ENCODE measurements at regions not wholly inside any gene's neighbourhood (a gene's known extent, or its start where the extent isn't known, plus 50 kb on each side); places are given as distances from the start of the nearest gene placed in this dataset.
"Not testable (repeated sequence)": the region's sequence is repeated elsewhere in the genome, so short reads cannot be mapped to it uniquely, and the experiment has no call there.

DNA sequence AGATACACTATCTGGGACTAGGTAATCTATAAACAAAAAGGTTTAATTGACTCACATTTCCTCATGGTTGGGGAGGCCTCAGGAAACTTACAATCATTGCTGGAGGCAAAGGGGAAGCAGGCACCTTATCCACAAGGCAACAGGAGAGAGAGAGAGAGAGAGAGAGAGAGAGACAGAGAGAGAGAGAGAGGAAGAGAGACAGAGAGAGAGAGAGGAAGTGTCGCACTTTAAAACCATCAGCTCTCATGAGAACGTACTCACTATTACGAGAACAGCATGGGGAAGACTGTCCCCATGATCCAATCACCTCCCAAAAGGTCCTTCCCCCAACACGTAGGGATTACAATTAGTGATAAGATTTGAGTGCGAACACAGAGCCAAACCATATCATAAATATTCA lies 253.5 kb upstream of the TRIB2 start:
- TF ChIP-seq, protein P1, sequence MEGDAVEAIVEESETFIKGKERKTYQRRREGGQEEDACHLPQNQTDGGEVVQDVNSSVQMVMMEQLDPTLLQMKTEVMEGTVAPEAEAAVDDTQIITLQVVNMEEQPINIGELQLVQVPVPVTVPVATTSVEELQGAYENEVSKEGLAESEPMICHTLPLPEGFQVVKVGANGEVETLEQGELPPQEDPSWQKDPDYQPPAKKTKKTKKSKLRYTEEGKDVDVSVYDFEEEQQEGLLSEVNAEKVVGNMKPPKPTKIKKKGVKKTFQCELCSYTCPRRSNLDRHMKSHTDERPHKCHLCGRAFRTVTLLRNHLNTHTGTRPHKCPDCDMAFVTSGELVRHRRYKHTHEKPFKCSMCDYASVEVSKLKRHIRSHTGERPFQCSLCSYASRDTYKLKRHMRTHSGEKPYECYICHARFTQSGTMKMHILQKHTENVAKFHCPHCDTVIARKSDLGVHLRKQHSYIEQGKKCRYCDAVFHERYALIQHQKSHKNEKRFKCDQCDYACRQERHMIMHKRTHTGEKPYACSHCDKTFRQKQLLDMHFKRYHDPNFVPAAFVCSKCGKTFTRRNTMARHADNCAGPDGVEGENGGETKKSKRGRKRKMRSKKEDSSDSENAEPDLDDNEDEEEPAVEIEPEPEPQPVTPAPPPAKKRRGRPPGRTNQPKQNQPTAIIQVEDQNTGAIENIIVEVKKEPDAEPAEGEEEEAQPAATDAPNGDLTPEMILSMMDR (IDR thresholded peaks at IDR 0.05), result no peak
- TF ChIP-seq ZFX (IDR thresholded peaks at IDR 0.05; ENCODE audit: borderline replicate concordance), result no peak
- no peak overlapping the region for H3K27ac ChIP-seq

DNA sequence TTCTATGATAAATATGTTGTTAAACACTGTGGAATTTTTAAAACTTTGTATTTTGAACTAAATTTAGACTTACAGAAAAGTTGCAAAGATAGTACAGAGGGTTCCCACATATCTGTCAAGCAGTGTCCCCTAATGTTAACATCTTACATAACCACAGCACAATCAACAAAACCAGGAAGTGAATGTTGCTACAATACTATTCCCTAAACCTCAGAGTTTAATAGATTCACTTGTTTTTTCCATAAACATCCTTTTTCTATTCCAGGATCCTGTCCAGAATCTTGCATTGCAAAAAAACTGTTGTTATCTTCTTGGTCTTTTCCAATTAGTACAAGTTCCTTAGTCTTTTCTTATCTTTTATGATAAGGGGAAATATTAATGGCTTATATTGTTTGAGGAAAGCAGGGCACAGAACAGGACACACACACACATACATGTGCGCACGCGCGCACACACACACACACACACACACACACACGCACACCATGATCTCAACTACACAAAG lies 251.1 kb upstream of the TRIB2 start:
- TF ChIP-seq, protein P1 (IDR thresholded peaks at IDR 0.05), result no peak
- TF ChIP-seq ZFX (IDR thresholded peaks at IDR 0.05; ENCODE audit: borderline replicate concordance), result no peak
- H3K27ac ChIP-seq, result no peak overlapping the region

DNA sequence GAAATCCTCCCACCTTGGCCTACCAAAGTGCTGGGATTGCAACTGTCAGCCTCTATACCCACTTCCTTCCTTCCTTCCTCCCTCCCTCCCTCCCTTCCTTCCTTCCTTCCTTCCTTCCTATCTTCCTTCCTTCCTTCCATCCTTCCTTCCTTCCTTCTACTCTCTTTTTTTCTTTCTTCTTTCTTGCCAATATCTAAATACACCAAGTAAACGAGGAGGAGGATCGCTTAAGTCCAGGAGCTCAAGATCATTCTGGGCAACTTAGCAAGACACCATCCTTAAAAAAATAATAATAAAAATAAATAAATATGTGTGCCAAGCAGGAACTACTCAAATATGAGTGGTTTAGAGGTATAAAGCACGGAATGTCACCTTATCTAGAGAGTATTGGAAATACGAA lies 249.4 kb upstream of the TRIB2 start:
- no peak overlapping the region for H3K27ac ChIP-seq
- TF ChIP-seq, protein P1 (IDR thresholded peaks at IDR 0.05), result no peak
- no peak for TF ChIP-seq ZFX (IDR thresholded peaks at IDR 0.05; ENCODE audit: borderline replicate concordance)

DNA sequence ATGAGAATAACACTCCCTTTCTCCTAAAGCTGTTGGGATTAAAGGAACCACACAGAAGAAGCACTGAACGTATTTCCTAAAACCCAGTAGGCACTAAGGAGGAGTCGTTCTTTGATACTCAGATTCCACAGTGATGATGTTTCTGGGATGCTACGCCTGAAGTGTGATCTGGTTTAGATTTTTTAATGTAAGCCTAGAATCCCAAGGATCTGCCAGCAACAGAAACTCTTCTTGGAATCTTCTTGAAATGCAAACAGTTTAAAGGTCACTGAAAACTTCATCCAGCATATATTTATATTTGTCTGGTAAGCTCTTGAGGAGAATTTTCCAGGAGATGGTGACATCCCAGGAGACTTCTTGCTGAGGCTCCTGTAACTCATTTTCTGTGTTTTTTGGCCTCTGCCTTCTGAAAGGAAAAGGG lies 247.6 kb upstream of the TRIB2 start:
- H3K27ac ChIP-seq, result no peak overlapping the region
- no peak for TF ChIP-seq ZFX (IDR thresholded peaks at IDR 0.05; ENCODE audit: borderline replicate concordance)
- TF ChIP-seq, protein P1 (IDR thresholded peaks at IDR 0.05), result no peak

DNA sequence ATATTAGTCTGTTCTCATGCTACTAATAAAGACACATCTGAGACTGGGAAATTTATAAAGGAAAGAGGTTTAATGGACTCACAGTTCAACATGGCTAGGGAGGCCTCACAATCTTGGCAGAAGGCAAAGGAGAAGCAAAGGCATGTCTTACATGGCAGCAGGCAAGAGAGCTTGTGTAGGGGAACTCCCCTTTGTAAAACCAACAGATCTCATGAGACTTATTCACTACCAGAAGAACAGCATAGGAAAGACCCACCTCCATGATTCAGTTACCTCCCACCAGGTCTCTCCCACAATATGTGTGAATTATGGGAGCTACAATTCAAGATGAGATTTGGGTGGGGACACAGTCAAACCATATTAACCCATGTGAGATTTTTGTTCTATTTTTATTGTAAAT lies 244.5 kb upstream of the TRIB2 start:
- not testable (repeated sequence) for H3K27ac ChIP-seq

DNA sequence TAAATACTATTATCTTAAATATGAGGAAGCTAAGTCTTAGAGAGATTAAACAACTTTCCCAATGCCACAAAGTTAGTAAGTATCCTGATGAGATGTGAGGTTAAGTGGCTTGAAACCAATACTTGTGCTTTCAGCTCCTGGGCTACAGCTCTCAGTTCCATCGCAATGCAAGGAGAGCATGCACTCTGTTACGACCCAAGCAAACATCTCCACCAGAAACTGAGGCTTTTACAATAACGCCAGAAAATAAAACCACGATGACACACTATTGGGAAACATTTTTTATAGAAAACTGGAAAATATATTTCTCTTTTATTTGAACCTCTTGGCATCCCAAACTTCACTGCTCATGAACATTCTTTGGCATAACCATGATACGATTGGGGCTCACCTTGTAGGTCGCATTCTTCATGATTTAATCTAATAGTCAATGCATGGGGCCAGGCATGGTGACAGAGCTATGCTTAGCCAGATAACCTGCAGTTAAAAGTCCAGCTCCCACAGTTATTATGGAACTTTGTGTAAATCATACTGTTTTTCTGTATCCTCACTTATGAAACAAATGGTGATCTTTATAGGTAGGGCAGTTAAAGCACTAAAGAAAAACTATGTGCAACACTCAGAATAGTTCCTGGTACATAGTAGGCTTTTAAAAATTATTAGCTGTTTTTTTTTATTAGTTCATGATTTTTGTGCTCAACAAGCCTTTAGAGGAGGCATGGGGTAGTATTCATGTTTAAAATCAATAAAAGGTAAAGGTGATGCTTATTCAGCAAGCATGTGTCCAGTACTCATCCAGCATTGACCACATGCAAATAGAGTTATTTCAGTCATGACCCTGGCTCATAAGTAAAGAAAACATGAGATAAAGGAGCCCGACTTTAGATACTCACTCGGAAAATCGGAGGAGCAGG lies 238.3 kb upstream of the TRIB2 start:
- no peak overlapping the region for H3K27ac ChIP-seq
- TF ChIP-seq ZFX (IDR thresholded peaks at IDR 0.05; ENCODE audit: borderline replicate concordance), result no peak
- TF ChIP-seq, protein P1 (IDR thresholded peaks at IDR 0.05), result no peak

DNA sequence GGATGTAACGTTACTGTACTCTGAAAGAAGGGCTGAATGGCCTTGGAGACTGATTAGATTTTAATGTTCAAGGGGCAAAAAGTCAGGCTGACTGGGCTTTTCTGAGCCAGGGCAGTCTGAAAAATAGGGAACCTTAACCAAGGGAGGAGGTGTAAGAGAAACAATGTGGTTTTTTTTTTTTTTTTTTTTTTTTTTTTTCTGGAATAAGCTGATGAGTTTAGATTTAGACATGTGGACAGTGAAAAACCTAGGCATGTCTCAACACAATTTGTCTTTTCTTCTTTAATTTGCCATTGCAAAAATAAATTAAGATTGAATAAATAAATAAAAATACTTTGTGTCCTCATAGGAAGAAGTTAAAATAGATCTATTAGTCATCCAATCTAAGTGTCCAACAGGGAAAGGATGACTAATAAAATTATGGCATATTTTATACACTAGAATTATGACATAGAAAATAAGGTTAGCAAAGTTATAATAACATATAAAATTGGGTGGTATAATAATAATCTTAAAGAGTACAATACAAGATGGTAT lies 237.6 kb upstream of the TRIB2 start:
- TF ChIP-seq, protein P1 (IDR thresholded peaks at IDR 0.05), result no peak
- no peak for TF ChIP-seq ZFX (IDR thresholded peaks at IDR 0.05; ENCODE audit: borderline replicate concordance)
- H3K27ac ChIP-seq, result no peak overlapping the region

Measured in 22Rv1 (cell line).